ENCODE measurements at regions not wholly inside any gene's neighbourhood (a gene's known extent, or its start where the extent isn't known, plus 50 kb on each side); places are given as distances from the start of the nearest gene placed in this dataset.

- H3K4me3 ChIP-seq (ENCODE audit: low read depth, low read length) = no peak overlapping the region
- no peak for TF ChIP-seq CTCF (IDR thresholded peaks at IDR 0.05; ENCODE audit: low read depth, low read length)
Measured at GRCh38 chr7:67422601-67423000, 426.0 kb downstream of the TYW1 start.

DNA sequence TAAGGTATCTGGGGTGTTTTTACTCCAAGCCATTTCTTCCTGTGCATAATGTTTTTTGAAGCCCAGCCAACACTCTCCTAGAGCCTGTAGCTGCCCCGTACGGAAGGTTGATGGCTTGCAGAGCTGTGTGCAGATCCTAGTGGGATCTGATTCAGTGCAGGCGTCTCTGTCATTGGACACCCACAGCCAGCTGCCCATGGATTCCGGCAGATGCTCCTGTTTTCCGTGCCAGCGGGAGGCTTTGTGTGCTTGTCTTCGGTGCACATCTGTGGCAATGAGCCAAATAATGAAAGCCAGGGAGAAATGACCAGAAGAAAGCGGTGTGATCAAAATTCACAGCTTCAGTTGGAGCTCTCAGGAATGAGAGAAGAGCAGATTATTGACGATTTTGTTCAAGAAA lies 426.4 kb downstream of the TYW1 start:
- H3K4me3 ChIP-seq (ENCODE audit: low read depth, low read length) = no peak overlapping the region
- no peak for TF ChIP-seq CTCF (IDR thresholded peaks at IDR 0.05; ENCODE audit: low read depth, low read length)

DNA sequence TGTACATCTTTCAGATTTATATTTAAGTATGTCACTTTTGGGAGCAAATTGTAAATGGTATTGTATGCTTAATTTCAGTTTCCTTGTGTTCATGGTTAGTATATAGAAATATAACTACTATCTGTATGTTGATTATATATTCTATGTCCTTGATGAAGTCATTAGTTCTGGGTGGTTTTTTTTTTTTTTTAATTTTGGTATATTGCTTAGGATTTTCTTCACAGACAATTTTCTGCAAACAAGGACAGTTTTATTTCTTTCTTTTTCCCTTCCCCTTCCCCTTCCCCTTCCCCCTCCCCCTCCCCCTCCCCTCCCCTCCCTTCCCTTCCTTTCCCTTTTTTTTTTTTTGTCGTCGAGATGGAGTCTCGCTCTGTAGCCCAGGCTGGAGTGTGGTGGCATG lies 430.0 kb downstream of the TYW1 start:
- H3K4me3 ChIP-seq (ENCODE audit: low read depth, low read length) = no peak overlapping the region
- TF ChIP-seq CTCF (IDR thresholded peaks at IDR 0.05; ENCODE audit: low read depth, low read length) = no peak

- H3K4me3 ChIP-seq (ENCODE audit: low read depth, low read length) = no peak overlapping the region
- no peak for TF ChIP-seq CTCF (IDR thresholded peaks at IDR 0.05; ENCODE audit: low read depth, low read length)
Measured at GRCh38 chr7:67429735-67430134, 433.1 kb downstream of the TYW1 start.

DNA sequence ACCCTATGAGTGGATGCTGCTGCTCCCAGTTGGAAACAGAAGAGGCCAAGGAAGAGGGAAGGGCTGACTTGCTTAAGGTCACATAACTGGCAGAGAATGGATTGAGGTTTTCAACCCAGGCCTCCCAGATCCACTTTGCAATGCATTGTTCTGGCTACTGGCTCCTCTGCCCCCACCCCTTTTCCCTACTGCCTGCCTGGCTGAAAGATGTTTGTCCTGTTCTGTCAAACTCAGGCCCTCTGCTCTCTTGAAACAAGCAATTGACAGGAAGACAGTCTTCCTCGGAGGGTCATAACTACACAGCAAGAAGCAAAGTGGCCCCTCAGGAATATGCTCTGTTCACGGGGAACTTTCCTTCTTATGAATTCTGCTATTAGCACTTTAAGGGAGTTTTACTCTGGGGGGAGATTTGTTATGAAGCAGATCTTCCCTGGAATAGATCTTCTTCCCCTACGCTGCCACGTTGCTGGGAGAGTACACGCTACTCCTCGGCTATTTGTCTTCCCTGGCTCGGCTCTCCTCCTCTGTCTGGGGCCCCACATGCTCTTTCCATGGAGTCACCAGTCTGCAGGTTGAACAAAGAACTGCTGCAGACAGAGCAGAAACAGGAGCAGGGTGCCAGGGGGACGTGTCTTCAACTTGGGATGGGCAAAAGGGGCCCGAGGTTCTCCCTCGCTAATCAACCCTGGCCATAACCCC lies 436.1 kb downstream of the TYW1 start:
- TF ChIP-seq CTCF (IDR thresholded peaks at IDR 0.05; ENCODE audit: low read depth, low read length) = no peak
- no peak overlapping the region for H3K4me3 ChIP-seq (ENCODE audit: low read depth, low read length)

- no peak for TF ChIP-seq CTCF (IDR thresholded peaks at IDR 0.05; ENCODE audit: low read depth, low read length)
- no peak overlapping the region for H3K4me3 ChIP-seq (ENCODE audit: low read depth, low read length)
Measured at GRCh38 chr7:67435894-67436535, 439.4 kb downstream of the TYW1 start.

- H3K4me3 ChIP-seq (ENCODE audit: low read depth, low read length) = no peak overlapping the region
- no peak for TF ChIP-seq CTCF (IDR thresholded peaks at IDR 0.05; ENCODE audit: low read depth, low read length)
Measured at GRCh38 chr7:67438198-67438882, 441.7 kb downstream of the TYW1 start.
